ENCODE measurements at regions not wholly inside any gene's neighbourhood (a gene's known extent, or its start where the extent isn't known, plus 50 kb on each side); places are given as distances from the start of the nearest gene placed in this dataset.

DNA sequence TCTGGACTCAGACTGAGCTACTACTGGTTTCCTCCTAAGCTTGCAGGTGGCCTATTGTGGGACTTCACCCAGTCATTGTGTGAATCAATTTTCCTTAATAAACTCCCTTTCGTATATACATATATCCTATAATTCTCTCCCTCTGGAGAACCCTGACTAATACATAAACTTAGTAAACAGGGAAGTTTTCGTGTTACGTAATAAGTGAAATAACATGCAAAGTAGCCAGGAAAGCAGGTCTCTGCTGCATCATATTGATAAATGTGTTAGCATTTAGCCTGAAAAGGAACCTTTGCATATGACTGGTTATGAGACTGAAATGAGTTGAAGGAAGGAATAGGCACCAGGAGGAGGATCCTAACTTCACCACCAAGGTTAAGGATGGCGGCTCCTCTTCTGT, 527.2 kb upstream of the FAM98A start:
- TF ChIP-seq, protein P1, sequence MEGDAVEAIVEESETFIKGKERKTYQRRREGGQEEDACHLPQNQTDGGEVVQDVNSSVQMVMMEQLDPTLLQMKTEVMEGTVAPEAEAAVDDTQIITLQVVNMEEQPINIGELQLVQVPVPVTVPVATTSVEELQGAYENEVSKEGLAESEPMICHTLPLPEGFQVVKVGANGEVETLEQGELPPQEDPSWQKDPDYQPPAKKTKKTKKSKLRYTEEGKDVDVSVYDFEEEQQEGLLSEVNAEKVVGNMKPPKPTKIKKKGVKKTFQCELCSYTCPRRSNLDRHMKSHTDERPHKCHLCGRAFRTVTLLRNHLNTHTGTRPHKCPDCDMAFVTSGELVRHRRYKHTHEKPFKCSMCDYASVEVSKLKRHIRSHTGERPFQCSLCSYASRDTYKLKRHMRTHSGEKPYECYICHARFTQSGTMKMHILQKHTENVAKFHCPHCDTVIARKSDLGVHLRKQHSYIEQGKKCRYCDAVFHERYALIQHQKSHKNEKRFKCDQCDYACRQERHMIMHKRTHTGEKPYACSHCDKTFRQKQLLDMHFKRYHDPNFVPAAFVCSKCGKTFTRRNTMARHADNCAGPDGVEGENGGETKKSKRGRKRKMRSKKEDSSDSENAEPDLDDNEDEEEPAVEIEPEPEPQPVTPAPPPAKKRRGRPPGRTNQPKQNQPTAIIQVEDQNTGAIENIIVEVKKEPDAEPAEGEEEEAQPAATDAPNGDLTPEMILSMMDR (IDR thresholded peaks at IDR 0.05): no peak
- H3K27me3 Mint-ChIP-seq (ENCODE audit: low read depth): peaks cover 8% of the 10 kb centered on the region
- H3K4me3 Mint-ChIP-seq (ENCODE audit: unreplicated experiment): no peak overlapping the region
- no peaks in the 10 kb centered on the region for H3K9me3 Mint-ChIP-seq (ENCODE audit: low read depth)
- no peak overlapping the region for H3K27ac Mint-ChIP-seq (ENCODE audit: unreplicated experiment)
- no peak for DNase-seq (ENCODE audit: low spot score)
- H3K4me1 Mint-ChIP-seq (ENCODE audit: low read depth): peaks cover 3% of the 10 kb centered on the region
- H3K36me3 Mint-ChIP-seq (ENCODE audit: low read depth): no peaks in the 10 kb centered on the region

DNA sequence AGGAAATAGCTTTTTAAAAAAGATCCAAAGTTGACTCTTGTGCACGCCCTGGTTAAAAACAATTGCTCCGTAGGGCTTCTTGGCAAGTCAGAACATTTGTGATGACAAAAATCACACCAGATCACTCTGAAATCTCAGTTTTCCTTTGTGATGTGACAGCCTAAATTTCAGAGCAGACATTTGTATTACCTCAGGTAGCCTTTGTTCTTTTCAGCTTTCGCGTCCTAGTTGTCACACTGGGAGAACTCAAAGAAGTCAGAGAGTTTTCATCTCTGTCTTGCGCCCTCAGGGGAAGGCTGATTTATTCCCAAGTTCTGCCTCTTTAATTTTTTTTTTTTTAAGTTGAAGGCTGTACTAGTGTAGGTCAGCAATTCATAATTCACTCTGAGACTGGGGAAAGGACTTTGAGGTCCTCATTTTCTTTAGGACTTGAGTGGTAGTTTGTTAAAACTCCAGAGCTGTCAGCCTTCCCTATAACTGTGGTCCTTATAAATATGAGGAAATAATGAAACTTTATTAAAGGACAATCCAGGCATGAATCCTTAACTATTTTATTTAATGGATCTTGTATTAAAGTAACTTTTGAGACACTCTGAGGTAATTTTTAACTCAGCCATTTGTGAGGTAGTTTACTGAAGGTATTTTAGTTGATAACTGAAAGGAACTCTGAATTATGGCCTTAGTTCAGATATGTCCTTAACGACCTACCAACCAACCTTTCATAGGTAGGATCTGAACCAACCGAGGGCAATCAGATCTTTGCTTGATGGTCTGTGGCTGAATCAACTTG, 525.1 kb upstream of the FAM98A start:
- no peaks in the 10 kb centered on the region for H3K9me3 Mint-ChIP-seq (ENCODE audit: low read depth)
- H3K27me3 Mint-ChIP-seq (ENCODE audit: low read depth): peaks cover 9% of the 10 kb centered on the region
- peaks cover 6% of the 10 kb centered on the region for H3K4me1 Mint-ChIP-seq (ENCODE audit: low read depth)
- TF ChIP-seq, protein P1 (IDR thresholded peaks at IDR 0.05): no peak
- H3K4me3 Mint-ChIP-seq (ENCODE audit: unreplicated experiment): no peak overlapping the region
- no peak overlapping the region for H3K27ac Mint-ChIP-seq (ENCODE audit: unreplicated experiment)
- no peak for DNase-seq (ENCODE audit: low spot score)
- H3K36me3 Mint-ChIP-seq (ENCODE audit: low read depth): no peaks in the 10 kb centered on the region

DNA sequence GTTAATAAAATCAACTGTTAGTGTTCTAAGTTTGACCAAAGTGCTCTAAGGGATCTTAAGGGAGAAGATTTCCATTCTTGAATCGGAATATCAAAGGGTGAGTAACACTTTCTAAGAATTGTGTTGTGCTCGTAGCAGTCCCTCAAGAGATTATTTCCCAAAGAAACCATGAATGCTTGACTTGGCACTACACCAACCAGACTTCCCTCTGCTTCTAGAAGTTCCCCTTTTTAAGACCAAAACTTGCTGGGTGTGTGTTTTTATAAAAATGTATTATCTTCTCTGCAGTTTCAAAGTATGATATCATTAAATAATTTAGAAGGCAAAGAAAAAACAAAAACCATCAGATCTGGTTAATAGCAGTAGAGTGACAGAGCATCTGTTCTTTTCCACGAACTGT, 522.0 kb upstream of the FAM98A start:
- H3K4me3 Mint-ChIP-seq (ENCODE audit: unreplicated experiment): no peak overlapping the region
- H3K36me3 Mint-ChIP-seq (ENCODE audit: low read depth): no peaks in the 10 kb centered on the region
- H3K9me3 Mint-ChIP-seq (ENCODE audit: low read depth): no peaks in the 10 kb centered on the region
- H3K4me1 Mint-ChIP-seq (ENCODE audit: low read depth): peaks cover 6% of the 10 kb centered on the region
- DNase-seq (ENCODE audit: low spot score): no peak
- peaks cover 9% of the 10 kb centered on the region for H3K27me3 Mint-ChIP-seq (ENCODE audit: low read depth)
- H3K27ac Mint-ChIP-seq (ENCODE audit: unreplicated experiment): no peak overlapping the region
- TF ChIP-seq, protein P1 (IDR thresholded peaks at IDR 0.05): no peak

DNA sequence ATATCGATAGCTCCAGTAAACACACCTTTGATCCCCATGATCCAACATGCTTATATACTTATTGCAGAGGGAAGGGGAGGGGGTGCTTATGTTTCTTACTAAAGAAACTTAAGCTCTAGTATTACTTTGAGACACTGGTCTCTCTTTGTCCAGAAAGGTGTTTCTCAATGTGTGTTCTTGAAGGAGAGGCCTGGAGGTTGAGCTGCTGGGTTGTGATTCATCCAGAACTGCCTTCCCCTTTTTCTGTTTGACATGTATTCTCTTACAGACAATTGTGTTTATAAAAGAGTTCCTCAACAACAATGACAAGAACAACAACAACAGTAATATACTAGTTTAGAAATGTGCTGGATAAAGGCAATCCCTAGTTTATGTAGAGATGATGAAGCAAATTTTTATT, 516.0 kb upstream of the FAM98A start:
- peaks cover 4% of the 10 kb centered on the region for H3K27me3 Mint-ChIP-seq (ENCODE audit: low read depth)
- TF ChIP-seq, protein P1 (IDR thresholded peaks at IDR 0.05): no peak
- no peak for DNase-seq (ENCODE audit: low spot score)
- H3K4me3 Mint-ChIP-seq (ENCODE audit: unreplicated experiment): no peak overlapping the region
- no peak overlapping the region for H3K27ac Mint-ChIP-seq (ENCODE audit: unreplicated experiment)
- H3K4me1 Mint-ChIP-seq (ENCODE audit: low read depth): no peaks in the 10 kb centered on the region
- H3K9me3 Mint-ChIP-seq (ENCODE audit: low read depth): no peaks in the 10 kb centered on the region
- H3K36me3 Mint-ChIP-seq (ENCODE audit: low read depth): no peaks in the 10 kb centered on the region

DNA sequence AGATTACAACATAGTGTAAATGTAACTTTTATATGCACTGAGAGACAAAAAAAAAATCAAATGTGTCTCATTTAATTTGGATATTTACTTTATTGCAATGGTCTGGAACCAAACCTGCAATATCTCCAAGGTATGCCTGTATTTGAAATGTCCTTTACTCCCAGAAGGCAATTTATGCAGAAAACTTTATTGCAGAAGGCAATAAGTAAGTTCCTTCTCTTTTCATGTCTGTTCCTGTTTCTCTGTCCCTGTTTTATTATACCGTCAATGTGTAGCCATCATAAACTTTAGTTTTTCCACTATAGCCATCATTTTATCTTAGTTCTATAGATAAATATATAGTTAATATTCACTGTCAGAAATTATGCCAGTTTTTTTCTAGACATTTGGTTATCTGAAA, 513.1 kb upstream of the FAM98A start:
- Mint-ChIP-seq H3K27ac (ENCODE audit: unreplicated experiment) (no peak overlapping the region), H3K36me3 (ENCODE audit: low read depth) (no peaks in the 10 kb centered on the region), H3K4me1 (ENCODE audit: low read depth) (peaks cover 11% of the 10 kb centered on the region), H3K4me3 (ENCODE audit: unreplicated experiment) (no peak overlapping the region), H3K27me3 (ENCODE audit: low read depth) (no peaks in the 10 kb centered on the region), H3K9me3 (ENCODE audit: low read depth) (no peaks in the 10 kb centered on the region)
- TF ChIP-seq, protein P1 (IDR thresholded peaks at IDR 0.05): no peak
- DNase-seq (ENCODE audit: low spot score): no peak
